T-helper 1 cell treated with Interleukin-12 subunit alpha and Interleukin-12 subunit beta and Interleukin-4 antibody, amounts not matched to agents 30 μg/mL and 1 μg/mL, for 36 hours (primary cell): ENCODE measurements at regions not wholly inside any gene's neighbourhood (a gene's known extent, or its start where the extent isn't known, plus 50 kb on each side); places are given as distances from the start of the nearest gene placed in this dataset.

ENCODE experiments used
- H3K27ac Mint-ChIP-seq: one replicate; pipeline ENCODE4 v1.8.0; 2021; ENCODE audit warnings: mild to moderate bottlenecking, mixed read lengths
- H3K27me3 Mint-ChIP-seq: one replicate; pipeline ENCODE4 v1.8.0; 2021; ENCODE audit warnings: low read depth, mixed read lengths
- H3K36me3 Mint-ChIP-seq: one replicate; pipeline ENCODE4 v1.8.0; 2021; ENCODE audit warnings: low read depth, mixed read lengths
- H3K4me1 Mint-ChIP-seq: one replicate; pipeline ENCODE4 v1.8.0; 2021; ENCODE audit warnings: low read depth, mixed read lengths
- H3K4me3 Mint-ChIP-seq: one replicate; pipeline ENCODE4 v1.8.0; 2021; ENCODE audit warnings: mild to moderate bottlenecking, moderate library complexity, mixed read lengths
- H3K9me3 Mint-ChIP-seq: one replicate; pipeline ENCODE4 v1.8.0; 2021; ENCODE audit warnings: mixed read lengths

DNA sequence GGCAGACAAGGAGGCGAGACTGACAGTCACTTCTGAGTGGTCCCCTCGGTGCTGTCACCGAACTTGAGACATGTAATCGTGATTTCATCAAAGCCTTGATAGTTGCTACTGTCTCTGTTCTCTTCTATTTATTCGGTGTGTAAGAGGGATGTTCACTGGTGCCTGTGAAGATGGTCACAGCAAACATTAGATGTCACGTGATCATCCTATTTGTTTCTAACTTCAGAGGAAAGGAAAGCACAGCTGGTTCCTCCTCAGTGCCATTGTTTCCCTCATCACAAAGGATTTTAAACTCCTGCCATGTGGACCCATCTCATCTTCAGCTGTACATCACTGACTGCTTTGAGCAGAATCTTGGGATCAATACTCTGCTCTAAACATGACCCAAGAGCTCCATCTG, 73.1 kb upstream of the CLMP start:
- Mint-ChIP-seq H3K27me3 (peaks cover 23% of the 10 kb centered on the region), H3K27ac (no peak overlapping the region), H3K9me3 (no peaks in the 10 kb centered on the region), H3K36me3 (no peaks in the 10 kb centered on the region), H3K4me3 (no peak overlapping the region), H3K4me1 (peaks cover 18% of the 10 kb centered on the region)

DNA sequence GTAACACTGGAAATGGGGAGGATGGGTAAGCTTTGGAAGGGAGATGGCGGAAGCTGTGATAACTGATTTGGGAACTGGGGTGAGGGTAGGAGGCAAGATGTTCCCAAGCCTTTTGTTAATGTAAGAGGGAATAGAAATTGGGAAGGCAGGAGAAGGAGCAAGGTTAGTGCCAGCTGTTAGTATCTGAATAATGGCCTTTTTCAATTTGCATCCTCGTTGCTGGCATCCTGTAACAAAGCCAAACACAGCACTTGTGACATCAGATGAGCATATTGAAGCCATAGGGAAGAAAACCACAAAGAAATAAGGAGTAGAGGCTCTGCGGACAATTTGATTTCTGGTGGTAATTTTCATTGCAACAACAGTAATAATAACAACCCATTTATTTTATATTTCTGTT, 70.9 kb upstream of the CLMP start:
- no peak overlapping the region for H3K27ac Mint-ChIP-seq
- no peak overlapping the region for H3K4me3 Mint-ChIP-seq
- H3K9me3 Mint-ChIP-seq: no peaks in the 10 kb centered on the region
- no peaks in the 10 kb centered on the region for H3K36me3 Mint-ChIP-seq
- peaks cover 23% of the 10 kb centered on the region for H3K4me1 Mint-ChIP-seq
- H3K27me3 Mint-ChIP-seq: peaks cover 35% of the 10 kb centered on the region

GRCh38 chr11:123264431-123264780, 69.4 kb upstream of the CLMP start:
- Mint-ChIP-seq H3K27me3 (peaks cover 34% of the 10 kb centered on the region), H3K9me3 (peaks cover 3% of the 10 kb centered on the region), H3K27ac (no peak overlapping the region), H3K4me1 (peaks cover 23% of the 10 kb centered on the region), H3K36me3 (no peaks in the 10 kb centered on the region), H3K4me3 (no peak overlapping the region)

- Mint-ChIP-seq H3K27me3 (peaks cover 37% of the 10 kb centered on the region), H3K27ac (peak overlapping the region; percentile 52), H3K4me3 (no peak overlapping the region), H3K4me1 (peaks cover 15% of the 10 kb centered on the region), H3K36me3 (no peaks in the 10 kb centered on the region), H3K9me3 (peaks cover 8% of the 10 kb centered on the region)
Measured at GRCh38 chr11:123261345-123262106, 66.5 kb upstream of the CLMP start.

GRCh38 chr11:123260511-123261211, 65.6 kb upstream of the CLMP start:
- Mint-ChIP-seq H3K27ac (no peak overlapping the region), H3K27me3 (peaks cover 39% of the 10 kb centered on the region), H3K4me3 (no peak overlapping the region), H3K36me3 (no peaks in the 10 kb centered on the region), H3K9me3 (peaks cover 8% of the 10 kb centered on the region), H3K4me1 (peaks cover 15% of the 10 kb centered on the region)

GRCh38 chr11:123258877-123259276, 63.8 kb upstream of the CLMP start:
- Mint-ChIP-seq H3K4me1 (peaks cover 6% of the 10 kb centered on the region), H3K27ac (no peak overlapping the region), H3K36me3 (no peaks in the 10 kb centered on the region)

GRCh38 chr11:123257370-123257769, 62.3 kb upstream of the CLMP start:
- H3K36me3 Mint-ChIP-seq: no peaks in the 10 kb centered on the region
- peaks cover 5% of the 10 kb centered on the region for H3K4me1 Mint-ChIP-seq
- H3K9me3 Mint-ChIP-seq: peaks cover 8% of the 10 kb centered on the region
- peaks cover 33% of the 10 kb centered on the region for H3K27me3 Mint-ChIP-seq
- H3K27ac Mint-ChIP-seq: no peak overlapping the region
- H3K4me3 Mint-ChIP-seq: no peak overlapping the region

More at GRCh38 chr11:123258877-123259276, 63.8 kb upstream of the CLMP start:
- H3K27me3 Mint-ChIP-seq: peaks cover 35% of the 10 kb centered on the region
- H3K4me3 Mint-ChIP-seq: no peak overlapping the region
- peaks cover 8% of the 10 kb centered on the region for H3K9me3 Mint-ChIP-seq

DNA sequence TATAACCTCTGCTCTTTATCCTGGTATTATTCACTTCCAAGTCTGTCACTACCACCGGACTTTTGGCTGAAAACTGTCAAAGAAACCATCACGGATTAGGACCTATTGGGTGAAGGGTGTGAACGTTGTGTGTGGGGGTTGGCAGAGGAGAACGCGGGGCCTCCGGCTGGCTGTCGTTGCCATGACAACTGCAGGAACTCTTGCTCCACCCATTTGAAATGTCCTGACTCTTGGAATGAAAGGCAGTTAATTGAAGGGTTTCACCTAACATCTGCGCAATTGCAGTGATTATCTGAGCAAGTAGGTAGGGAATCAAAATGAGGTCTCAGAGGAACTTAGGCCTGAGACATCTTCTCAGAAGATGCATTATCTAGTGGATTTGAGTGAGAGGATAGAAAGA, 60.9 kb upstream of the CLMP start:
- no peaks in the 10 kb centered on the region for H3K4me1 Mint-ChIP-seq
- H3K27ac Mint-ChIP-seq: no peak overlapping the region
- peaks cover 8% of the 10 kb centered on the region for H3K9me3 Mint-ChIP-seq
- H3K27me3 Mint-ChIP-seq: peaks cover 39% of the 10 kb centered on the region
- H3K36me3 Mint-ChIP-seq: no peaks in the 10 kb centered on the region
- no peak overlapping the region for H3K4me3 Mint-ChIP-seq

- peaks cover 48% of the 10 kb centered on the region for H3K27me3 Mint-ChIP-seq
- H3K9me3 Mint-ChIP-seq: peaks cover 5% of the 10 kb centered on the region
- no peaks in the 10 kb centered on the region for H3K4me1 Mint-ChIP-seq
- H3K27ac Mint-ChIP-seq: no peak overlapping the region
- no peak overlapping the region for H3K4me3 Mint-ChIP-seq
- H3K36me3 Mint-ChIP-seq: no peaks in the 10 kb centered on the region
Measured at GRCh38 chr11:123254357-123254756, 59.3 kb upstream of the CLMP start.

- Mint-ChIP-seq H3K27ac (no peak overlapping the region), H3K9me3 (peaks cover 5% of the 10 kb centered on the region), H3K27me3 (peaks cover 50% of the 10 kb centered on the region), H3K4me1 (no peaks in the 10 kb centered on the region), H3K4me3 (no peak overlapping the region), H3K36me3 (no peaks in the 10 kb centered on the region)
Measured at GRCh38 chr11:123253911-123254310, 58.9 kb upstream of the CLMP start.

DNA sequence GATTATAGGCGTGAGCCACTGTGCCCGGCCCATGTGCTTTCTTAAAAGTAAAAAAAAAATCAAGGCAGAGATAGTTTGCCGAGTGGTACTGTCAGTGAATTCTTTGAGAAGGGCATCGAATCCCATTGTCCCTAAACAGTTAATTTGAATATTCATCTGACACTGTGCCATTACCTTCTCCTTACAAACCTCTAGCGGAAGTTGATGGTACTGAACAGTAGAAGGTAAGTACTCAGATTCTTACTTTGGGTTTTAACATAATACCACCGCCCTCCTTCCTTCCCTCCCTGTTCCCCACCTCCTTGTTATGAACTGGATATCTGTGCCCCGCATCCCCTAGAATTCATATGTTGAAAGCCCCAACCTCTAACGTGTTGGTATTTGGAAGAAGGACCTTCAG, 58.2 kb upstream of the CLMP start:
- Mint-ChIP-seq H3K36me3 (no peaks in the 10 kb centered on the region), H3K27ac (no peak overlapping the region), H3K9me3 (peaks cover under 1% of the 10 kb centered on the region), H3K27me3 (peaks cover 51% of the 10 kb centered on the region), H3K4me1 (no peaks in the 10 kb centered on the region), H3K4me3 (no peak overlapping the region)

- Mint-ChIP-seq H3K4me1 (peaks cover 6% of the 10 kb centered on the region), H3K27ac (no peak overlapping the region)
Measured at GRCh38 chr11:123251657-123252344, 56.8 kb upstream of the CLMP start.

GRCh38 chr11:123250892-123251656, 56.0 kb upstream of the CLMP start:
- no peak overlapping the region for H3K4me3 Mint-ChIP-seq
- H3K9me3 Mint-ChIP-seq: no peaks in the 10 kb centered on the region
- peaks cover 42% of the 10 kb centered on the region for H3K27me3 Mint-ChIP-seq
- H3K4me1 Mint-ChIP-seq: peaks cover 7% of the 10 kb centered on the region
- H3K27ac Mint-ChIP-seq: no peak overlapping the region
- H3K36me3 Mint-ChIP-seq: no peaks in the 10 kb centered on the region

More at GRCh38 chr11:123251657-123252344, 56.8 kb upstream of the CLMP start:
- no peaks in the 10 kb centered on the region for H3K36me3 Mint-ChIP-seq
- H3K27me3 Mint-ChIP-seq: peaks cover 47% of the 10 kb centered on the region
- no peak overlapping the region for H3K4me3 Mint-ChIP-seq
- H3K9me3 Mint-ChIP-seq: no peaks in the 10 kb centered on the region

DNA sequence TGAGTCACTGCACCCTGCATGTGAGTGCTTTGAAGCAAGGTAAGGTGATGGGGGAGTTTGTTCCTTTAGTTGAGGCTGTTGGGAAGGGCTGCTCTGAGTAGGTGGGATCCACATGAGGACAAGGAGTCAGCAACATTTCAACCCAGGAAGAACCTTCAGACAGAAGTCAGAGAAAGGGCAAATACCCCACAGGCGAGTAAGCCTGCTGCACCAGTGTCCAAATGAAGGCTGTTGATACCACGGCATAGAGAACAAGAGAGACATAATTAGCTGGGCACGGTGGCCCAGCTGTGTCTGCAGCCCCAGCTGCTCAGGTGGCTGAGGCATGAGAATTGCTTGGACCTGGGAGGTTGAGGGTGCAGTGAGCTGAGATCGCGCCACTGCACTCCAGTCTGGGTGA, 54.3 kb upstream of the CLMP start:
- H3K27ac Mint-ChIP-seq: no peak overlapping the region
- no peak overlapping the region for H3K4me3 Mint-ChIP-seq
- peaks cover 33% of the 10 kb centered on the region for H3K27me3 Mint-ChIP-seq
- H3K4me1 Mint-ChIP-seq: peaks cover 7% of the 10 kb centered on the region
- no peaks in the 10 kb centered on the region for H3K36me3 Mint-ChIP-seq
- no peaks in the 10 kb centered on the region for H3K9me3 Mint-ChIP-seq
